Esophagus muscularis mucosa (tissue), 4 donors: ENCODE measurements at regions not wholly inside any gene's neighbourhood (a gene's known extent, or its start where the extent isn't known, plus 50 kb on each side); places are given as distances from the start of the nearest gene placed in this dataset.

Experiments
- DNase-seq: peaks from one replicate; pipeline ENCODE4 v3.0.0-alpha.2; 2017; ENCODE audit errors: extremely low spot score
- H3K27ac ChIP-seq, 4 donors: fragments of 200-600 bp; sonication (generic); replicated peaks in 1 of 4; 1 replicate in 3 of 4; 2 replicates in 1 of 4; pipeline ENCODE4 v1.5.1; 2016 to 2019; ENCODE audit warnings: mild to moderate bottlenecking in 1 of 4
- H3K27me3 ChIP-seq, 4 donors: fragments of 200-600 bp; sonication (generic); one replicate each; pipeline versions ENCODE4 v1.5.1 to v1.6.0; 2016 to 2019
- H3K36me3 ChIP-seq, 4 donors: fragments of 200-600 bp; sonication (generic); one replicate each; pipeline ENCODE4 v1.5.1; 2016 to 2019
- H3K4me1 ChIP-seq, 4 donors: fragments of 200-600 bp; sonication (generic); one replicate each; pipeline ENCODE4 v1.5.1; 2016 to 2019
- H3K4me3 ChIP-seq, 4 donors: fragments of 200-600 bp; sonication (generic); 1 replicate in 2 of 4; 2 replicates in 2 of 4; pipeline ENCODE4 v1.5.1; 2016 to 2019; ENCODE audit warnings: mild to moderate bottlenecking in 4 of 4, moderate library complexity in 1 of 4
- H3K9me3 ChIP-seq, 4 donors: fragments of 200-600 bp; sonication (generic); 1 replicate in 3 of 4; 2 replicates in 1 of 4; pipeline ENCODE4 v1.5.1; 2016 to 2019
- CTCF ChIP-seq, 3 experiments: fragments of 200-600 bp in 2 of 3; fragments of 450-650 bp in 1 of 3; sonication (generic) in 2 of 3; IDR thresholded peaks; one replicate each; pipeline ENCODE4 v1.5.1; 2017 to 2019; ENCODE audit warnings: antibody characterized with exemption in 3 of 3, mild to moderate bottlenecking in 2 of 3, moderate library complexity in 1 of 3
- EP300 ChIP-seq: sonication (generic); formaldehyde crosslinking; IDR thresholded peaks from one replicate; pipeline ENCODE4 v1.6.1; 2017; ENCODE audit warnings: antibody characterized with exemption
- POLR2A ChIP-seq: fragments of 450-650 bp; IDR thresholded peaks from one replicate; pipeline ENCODE4 v1.6.1; 2017; ENCODE audit warnings: antibody characterized with exemption, moderate library complexity, mild to moderate bottlenecking, low read depth
- POLR2AphosphoS5 ChIP-seq, 2 donors: sonication (generic); formaldehyde crosslinking; IDR thresholded peaks; one replicate each; pipeline ENCODE4 v1.6.1; 2017; ENCODE audit warnings: antibody characterized with exemption in 2 of 2
- WGBS: methylation state at CpG from one replicate; pipeline ENCODE4 v1.1.5; 2018; 5-methylcytosine and 5-hydroxymethylcytosine counted together
- intact Hi-C: fragments of 100-400 bp; cut with DNase I; formaldehyde crosslinking; loops from one replicate; pipeline ENCODE4 v1.15.1; 2023

- Histone ChIP-seq H3K27ac (no peak overlapping the region), H3K4me3 (no peak overlapping the region), H3K9me3 (no peaks in the 10 kb centered on the region), H3K27me3 (peaks cover 0 to 29% (median 0%) of the 10 kb centered on the region in 4 donors), H3K36me3 (no peaks in the 10 kb centered on the region), H3K4me1 (no peaks in the 10 kb centered on the region)
- TF ChIP-seq POLR2A (no peak), EP300 (no peak), CTCF (IDR thresholded peaks at IDR 0.05) (no peak), POLR2AphosphoS5 (IDR thresholded peaks at IDR 0.05) (no peak)
- no peak for DNase-seq
- WGBS: 55% methylated on average over 24 of the region's 25 CpGs
- intact Hi-C loops: no loop called here
These were observed 181.5 kb upstream of the PODXL start for GRCh38 chr7:131737746-131738465.

GRCh38 chr7:131735101-131735500, 178.7 kb upstream of the PODXL start:
- TF ChIP-seq POLR2AphosphoS5 (IDR thresholded peaks at IDR 0.05): no peak
- TF ChIP-seq POLR2A: no peak
- TF ChIP-seq CTCF (IDR thresholded peaks at IDR 0.05): no peak
- TF ChIP-seq EP300: no peak
- Histone ChIP-seq H3K27ac (no peak overlapping the region), H3K9me3 (no peaks in the 10 kb centered on the region), H3K36me3 (no peaks in the 10 kb centered on the region), H3K27me3 (peaks cover 0 to 31% (median 0%) of the 10 kb centered on the region in 4 donors), H3K4me3 (no peak overlapping the region), H3K4me1 (no peaks in the 10 kb centered on the region)
- intact Hi-C loops: no loop called here
- 28% methylated on average over 5 of the region's 5 CpGs for WGBS
- DNase-seq: no peak

- intact Hi-C loops: no loop called here
- Histone ChIP-seq H3K9me3 (no peaks in the 10 kb centered on the region), H3K4me3 (no peak overlapping the region), H3K36me3 (no peaks in the 10 kb centered on the region), H3K27ac (no peak overlapping the region), H3K4me1 (no peaks in the 10 kb centered on the region), H3K27me3 (peaks cover 0 to 26% (median 0%) of the 10 kb centered on the region in 4 donors)
- WGBS: 64% methylated on average over 6 of the region's 6 CpGs
- no peak for DNase-seq
- TF ChIP-seq CTCF (IDR thresholded peaks at IDR 0.05): no peak
- TF ChIP-seq POLR2A: no peak
- no peak for TF ChIP-seq POLR2AphosphoS5 (IDR thresholded peaks at IDR 0.05)
- TF ChIP-seq EP300: no peak
These were observed 177.2 kb upstream of the PODXL start for GRCh38 chr7:131733604-131734003.

- H3K4me3 ChIP-seq: no peak overlapping the region
- no peaks in the 10 kb centered on the region for H3K9me3 ChIP-seq
- peaks cover 0 to 3% (median 0%) of the 10 kb centered on the region in 4 donors for H3K4me1 ChIP-seq
- intact Hi-C loops: no loop called here
- no peaks in the 10 kb centered on the region for H3K36me3 ChIP-seq
- peak; percentile 89 for DNase-seq
- H3K27me3 ChIP-seq: peaks cover 0 to 10% (median 0%) of the 10 kb centered on the region in 4 donors
- TF ChIP-seq CTCF (IDR thresholded peaks at IDR 0.05) (no peak), POLR2AphosphoS5 (IDR thresholded peaks at IDR 0.05) (no peak), POLR2A (no peak)
- 100% methylated on average over 2 of the region's 2 CpGs for WGBS
- H3K27ac ChIP-seq: no peak overlapping the region
These were observed 170.8 kb upstream of the PODXL start for GRCh38 chr7:131727189-131727588.

GRCh38 chr7:131726686-131727085, 170.3 kb upstream of the PODXL start:
- DNase-seq: peak; percentile 62
- Histone ChIP-seq H3K9me3 (no peaks in the 10 kb centered on the region), H3K27ac (no peak overlapping the region)

More at GRCh38 chr7:131726686-131727085, 170.3 kb upstream of the PODXL start:
- intact Hi-C loops: no loop called here
- Histone ChIP-seq H3K27me3 (peaks cover 0 to 5% (median 0%) of the 10 kb centered on the region in 4 donors), H3K4me3 (no peak overlapping the region), H3K4me1 (peaks cover 0 to 3% (median 0%) of the 10 kb centered on the region in 4 donors), H3K36me3 (no peaks in the 10 kb centered on the region)
- TF ChIP-seq POLR2A (no peak), EP300 (no peak), POLR2AphosphoS5 (IDR thresholded peaks at IDR 0.05) (no peak), CTCF (IDR thresholded peaks at IDR 0.05) (no peak)
- 63% methylated on average over 4 of the region's 4 CpGs for WGBS
